IMR-90 (cell line): ENCODE measurements at regions not wholly inside any gene's neighbourhood (a gene's known extent, or its start where the extent isn't known, plus 50 kb on each side); places are given as distances from the start of the nearest gene placed in this dataset.

ENCODE experiments used
- ATAC-seq: fragments of 200-7000 bp; cut with Tn5 transposase; 2 replicates; pipeline ENCODE4 v1.9.1; 2020; ENCODE audit warnings: low read depth, mild to moderate bottlenecking, moderate library complexity
- BruUV-seq: library from RNA; stranded (reverse); fragments of 400-500 nt; replicated peaks from 2 replicates; lab custom pipeline; 2021; lab: Mats Ljungman, UMichigan
- CTCF ChIA-PET: fragments of 300-600 bp; formaldehyde crosslinking; extraction: SDS; loops from one replicate; lab custom pipeline; 2021; ENCODE audit warnings: antibody characterized with exemption; lab: Yijun Ruan, JAX
- POLR2A ChIA-PET: fragments of 300-600 bp; sonication (Branson Sonifier 250); formaldehyde crosslinking; loops from one replicate; lab custom pipeline; 2022; ENCODE audit warnings: antibody characterized with exemption; ENCODE audit not compliant: unreplicated experiment; lab: Charles Lee
- DNase-seq: peaks from one replicate; pipeline ENCODE4 v3.0.0; 2013
- H2AFZ ChIP-seq: replicated peaks from 2 replicates; pipeline ENCODE3; 2013; ENCODE audit warnings: low read length, mild to moderate bottlenecking; ENCODE audit not compliant: poor library complexity
- H2AK5ac ChIP-seq: 2 replicates; pipeline ENCODE4 v1.6.1; 2013; ENCODE audit warnings: low read depth, low read length, inconsistent platforms
- H2AK9ac ChIP-seq: replicated peaks from 2 replicates; pipeline ENCODE3; 2013; ENCODE audit warnings: mild to moderate bottlenecking, low read depth, low read length, moderate library complexity; ENCODE audit not compliant: poor library complexity
- H2BK120ac ChIP-seq: 2 replicates; pipeline ENCODE4 v1.6.1; 2013; ENCODE audit warnings: low read depth, low read length, inconsistent platforms
- H2BK15ac ChIP-seq: 3 replicates; pipeline ENCODE4 v1.6.1; 2013; ENCODE audit warnings: low read depth, low read length, inconsistent platforms
- H2BK20ac ChIP-seq: 2 replicates; pipeline ENCODE4 v1.6.1; 2013; ENCODE audit warnings: low read depth, mild to moderate bottlenecking, inconsistent platforms, low read length, moderate library complexity
- H2BK5ac ChIP-seq: 2 replicates; pipeline ENCODE4 v1.6.1; 2013; ENCODE audit warnings: mild to moderate bottlenecking, low read depth, low read length, inconsistent platforms; ENCODE audit not compliant: poor library complexity, severe bottlenecking
- H3K14ac ChIP-seq: replicated peaks from 2 replicates; pipeline ENCODE4 v1.6.1; 2013; ENCODE audit warnings: low read depth, low read length, inconsistent platforms
- H3K18ac ChIP-seq: 2 replicates; pipeline ENCODE4 v1.6.1; 2013; ENCODE audit warnings: low read depth, low read length, control low read depth
- H3K23ac ChIP-seq: 2 replicates; pipeline ENCODE4 v1.6.1; 2013; ENCODE audit warnings: low read depth, low read length, inconsistent platforms
- H3K27ac ChIP-seq: 2 replicates; pipeline ENCODE4 v1.5.1; 2013; ENCODE audit warnings: mild to moderate bottlenecking, control low read depth, low read length; ENCODE audit not compliant: insufficient read depth
- H3K27me3 ChIP-seq: 2 replicates; pipeline ENCODE4 v1.6.1; 2013; ENCODE audit warnings: low read length; ENCODE audit not compliant: control insufficient read depth, insufficient read depth
- H3K36me3 ChIP-seq: 2 replicates; pipeline ENCODE4 v1.6.1; 2013; ENCODE audit warnings: low read length, mixed read lengths; ENCODE audit not compliant: control insufficient read depth, insufficient read depth
- H3K4ac ChIP-seq: 2 replicates; pipeline ENCODE4 v1.6.1; 2013; ENCODE audit warnings: low read depth, low read length, inconsistent platforms
- H3K4me1 ChIP-seq: 2 replicates; pipeline ENCODE4 v1.6.1; 2013; ENCODE audit warnings: low read length, mixed read lengths; ENCODE audit not compliant: control insufficient read depth, insufficient read depth
- H3K4me2 ChIP-seq: 2 replicates; pipeline ENCODE4 v1.6.1; 2013; ENCODE audit warnings: low read depth, mild to moderate bottlenecking, control low read depth, low read length, moderate library complexity
- H3K4me3 ChIP-seq: 2 replicates; pipeline ENCODE4 v1.5.1; 2013; ENCODE audit warnings: low read depth, mild to moderate bottlenecking, control low read depth, low read length, moderate library complexity; ENCODE audit not compliant: insufficient read depth
- H3K56ac ChIP-seq: 2 replicates; pipeline ENCODE4 v1.6.1; 2013; ENCODE audit warnings: low read length, inconsistent platforms; ENCODE audit not compliant: insufficient read depth; ENCODE audit errors: extremely low read depth
- H3K79me1 ChIP-seq, 2 experiments: 2 replicates each; pipeline ENCODE4 v1.6.1; 2013; ENCODE audit warnings: low read length in 2 of 2, inconsistent platforms in 1 of 2, low read depth in 1 of 2
- H3K9ac ChIP-seq: 2 replicates; pipeline ENCODE4 v1.6.1; 2013; ENCODE audit warnings: low read depth, low read length, control low read depth
- H3K9me1 ChIP-seq: 2 replicates; pipeline ENCODE4 v1.6.1; 2013; ENCODE audit warnings: low read length, inconsistent platforms; ENCODE audit not compliant: insufficient read depth
- H3K9me3 ChIP-seq: 2 replicates; pipeline ENCODE4 v1.6.1; 2013; ENCODE audit warnings: low read length; ENCODE audit not compliant: control insufficient read depth, insufficient read depth
- H4K20me1 ChIP-seq: 2 replicates; pipeline ENCODE4 v1.6.1; 2013; ENCODE audit warnings: low read length, inconsistent platforms; ENCODE audit not compliant: insufficient read depth
- H4K5ac ChIP-seq: 2 replicates; pipeline ENCODE4 v1.6.1; 2013; ENCODE audit warnings: mild to moderate bottlenecking, low read depth, low read length, control low read depth
- H4K8ac ChIP-seq, 2 experiments: 2 replicates each; pipeline ENCODE4 v1.6.1; 2013; ENCODE audit warnings: low read depth in 2 of 2, low read length in 2 of 2, control low read depth in 1 of 2, inconsistent platforms in 1 of 2
- H4K91ac ChIP-seq: 2 replicates; pipeline ENCODE4 v1.6.1; 2013; ENCODE audit warnings: low read depth, low read length, inconsistent platforms; ENCODE audit not compliant: insufficient read depth
- CEBPB ChIP-seq: IDR thresholded peaks from 2 replicates; pipeline ENCODE4 v1.6.1; 2012; ENCODE audit warnings: low read depth, low read length, improper control_type of control experiment
- CHD1 ChIP-seq: IDR thresholded peaks from 2 replicates; pipeline ENCODE4 v1.6.1; 2012; ENCODE audit warnings: low read depth, low read length, improper control_type of control experiment
- FOS ChIP-seq: fragments of 150-350 bp; IDR thresholded peaks from 2 replicates; pipeline ENCODE4 v1.6.1; 2016; ENCODE audit warnings: low read depth, low read length
- MAFK ChIP-seq: IDR thresholded peaks from 2 replicates; pipeline ENCODE4 v1.6.1; 2012; ENCODE audit warnings: low read depth, low read length, improper control_type of control experiment
- POLR2A ChIP-seq: IDR thresholded peaks from 2 replicates; pipeline ENCODE4 v1.6.1; 2012; ENCODE audit warnings: mild to moderate bottlenecking, low read depth, low read length
- RCOR1 ChIP-seq: IDR thresholded peaks from 2 replicates; pipeline ENCODE4 v1.6.1; 2012; ENCODE audit warnings: mild to moderate bottlenecking, low read length, improper control_type of control experiment; ENCODE audit not compliant: insufficient replicate concordance
- RFX5 ChIP-seq: IDR thresholded peaks from 2 replicates; pipeline ENCODE4 v1.8.0; 2012; ENCODE audit warnings: low read depth, mild to moderate bottlenecking, low read length, moderate library complexity
- WGBS, 2 experiments: methylation state at CpG; one replicate each; pipeline versions ENCODE4 v1.1.5 to v1.1.7; 2013; ENCODE audit warnings: missing lambda C conversion rate in 2 of 2; ENCODE audit not compliant: insufficient read length in 1 of 2; ENCODE audit errors: extremely low coverage in 2 of 2; 5-methylcytosine and 5-hydroxymethylcytosine counted together
- dilution Hi-C: fragments of 300-500 bp; cut with HindIII; formaldehyde crosslinking; loops from one replicate; pipeline ENCODE4 v1.14.3; 2018; ENCODE audit warnings: low sequenced_read_pairs; ENCODE audit not compliant: unreplicated experiment
- in situ Hi-C: fragments of 300-500 bp; cut with MboI; formaldehyde crosslinking; loops from 3 replicates; pipeline ENCODE4 v1.14.3; 2019; ENCODE audit warnings: low sequenced_read_pairs, inconsistent platforms, mixed read lengths
- intact Hi-C: fragments of 100-400 bp; cut with micrococcal nuclease; formaldehyde crosslinking; loops from 2 replicates; pipeline ENCODE4 v1.10.0; 2022
- TF ChIP-seq, protein P1 (sequence below): fragments of 150-350 bp; IDR thresholded peaks from 2 replicates; pipeline ENCODE4 v1.6.1; 2016; ENCODE audit warnings: low read depth, mild to moderate bottlenecking, low read length, moderate library complexity, borderline replicate concordance
- TF ChIP-seq, protein P2 (sequence below): fragments of 150-350 bp; IDR thresholded peaks from 2 replicates; pipeline ENCODE4 v1.6.1; 2017; ENCODE audit warnings: mild to moderate bottlenecking, antibody characterized with exemption, low read length, low read depth

DNA sequence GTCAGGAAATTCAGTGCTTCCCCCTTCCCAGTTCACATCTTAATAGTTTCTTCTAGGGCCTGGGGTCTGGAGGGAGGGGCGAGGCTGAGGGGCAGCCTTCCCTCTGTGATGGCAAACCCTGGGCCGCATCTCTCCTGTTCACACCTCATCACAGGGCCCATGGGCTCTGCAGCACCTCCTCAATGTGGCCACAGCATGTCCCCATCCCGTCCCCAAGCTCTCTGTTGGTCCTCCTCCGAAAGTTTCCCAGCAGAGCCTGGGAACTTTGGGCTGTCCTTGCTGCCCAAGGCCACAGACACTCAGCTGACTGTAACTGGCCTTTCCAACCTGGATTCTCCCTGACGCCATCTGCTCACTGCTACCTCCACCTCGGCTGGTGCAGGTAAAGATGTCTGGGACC is 112.7 kb upstream of the PTPRM start:
- no peak overlapping the region for H3K4me2 ChIP-seq
- no peak overlapping the region for H3K27ac ChIP-seq
- WGBS, 2 experiments: 29% methylated on average over 1 of the region's 6 CpGs; no CpG with 5 or more reads in 1 of the 2 experiments
- no peak overlapping the region for H3K4me3 ChIP-seq
- no peak overlapping the region for H2BK120ac ChIP-seq
- H4K91ac ChIP-seq: no peak overlapping the region
- no peak overlapping the region for H3K14ac ChIP-seq
- no peak overlapping the region for H3K18ac ChIP-seq
- in situ Hi-C loops (no loop called here), intact Hi-C loops (no loop called here), dilution Hi-C loops (no loop called here)
- H3K23ac ChIP-seq: no peak overlapping the region
- ChIA-PET POLR2A (no interaction called here), CTCF (no interaction called here)
- no peak overlapping the region for H4K8ac ChIP-seq
- ATAC-seq (no peak), DNase-seq (no peak)
- no peak overlapping the region for H2AK9ac ChIP-seq
- H4K20me1 ChIP-seq: no peaks in the 10 kb centered on the region
- no TSS peak for BruUV-seq
- no peak overlapping the region for H2AFZ ChIP-seq
- no peak overlapping the region for H2BK20ac ChIP-seq
- TF ChIP-seq RCOR1 (no peak), CHD1 (no peak), FOS (no peak), POLR2A (no peak), RFX5 (no peak), MAFK (no peak), CEBPB (no peak)
- TF ChIP-seq, protein P1, sequence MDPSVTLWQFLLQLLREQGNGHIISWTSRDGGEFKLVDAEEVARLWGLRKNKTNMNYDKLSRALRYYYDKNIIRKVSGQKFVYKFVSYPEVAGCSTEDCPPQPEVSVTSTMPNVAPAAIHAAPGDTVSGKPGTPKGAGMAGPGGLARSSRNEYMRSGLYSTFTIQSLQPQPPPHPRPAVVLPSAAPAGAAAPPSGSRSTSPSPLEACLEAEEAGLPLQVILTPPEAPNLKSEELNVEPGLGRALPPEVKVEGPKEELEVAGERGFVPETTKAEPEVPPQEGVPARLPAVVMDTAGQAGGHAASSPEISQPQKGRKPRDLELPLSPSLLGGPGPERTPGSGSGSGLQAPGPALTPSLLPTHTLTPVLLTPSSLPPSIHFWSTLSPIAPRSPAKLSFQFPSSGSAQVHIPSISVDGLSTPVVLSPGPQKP: no peak
- TF ChIP-seq, protein P2, sequence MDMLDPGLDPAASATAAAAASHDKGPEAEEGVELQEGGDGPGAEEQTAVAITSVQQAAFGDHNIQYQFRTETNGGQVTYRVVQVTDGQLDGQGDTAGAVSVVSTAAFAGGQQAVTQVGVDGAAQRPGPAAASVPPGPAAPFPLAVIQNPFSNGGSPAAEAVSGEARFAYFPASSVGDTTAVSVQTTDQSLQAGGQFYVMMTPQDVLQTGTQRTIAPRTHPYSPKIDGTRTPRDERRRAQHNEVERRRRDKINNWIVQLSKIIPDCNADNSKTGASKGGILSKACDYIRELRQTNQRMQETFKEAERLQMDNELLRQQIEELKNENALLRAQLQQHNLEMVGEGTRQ: no peak
- H3K4ac ChIP-seq: no peak overlapping the region
- peaks cover 17% of the 10 kb centered on the region for H3K27me3 ChIP-seq
- H2AK5ac ChIP-seq: no peak overlapping the region
- no peaks in the 10 kb centered on the region for H3K36me3 ChIP-seq
- H3K4me1 ChIP-seq: no peaks in the 10 kb centered on the region
- no peaks in the 10 kb centered on the region for H3K9me1 ChIP-seq
- no peak overlapping the region for H3K56ac ChIP-seq
- H3K79me1 ChIP-seq: no peaks in the 10 kb centered on the region
- no peak overlapping the region for H2BK5ac ChIP-seq
- H2BK15ac ChIP-seq: no peak overlapping the region
- no peak overlapping the region for H3K9ac ChIP-seq
- no peaks in the 10 kb centered on the region for H3K9me3 ChIP-seq
- no peak overlapping the region for H4K5ac ChIP-seq
